NCI-H69 (cell line): ENCODE measurements at regions not wholly inside any gene's neighbourhood (a gene's known extent, or its start where the extent isn't known, plus 50 kb on each side); places are given as distances from the start of the nearest gene placed in this dataset.
"Not testable (repeated sequence)": the region's sequence is repeated elsewhere in the genome, so short reads cannot be mapped to it uniquely, and the experiment has no call there.

ENCODE experiments used
- DNase-seq: peaks from one replicate; lab custom pipeline; 2025; lab: John Stamatoyannopoulos, UW

DNA sequence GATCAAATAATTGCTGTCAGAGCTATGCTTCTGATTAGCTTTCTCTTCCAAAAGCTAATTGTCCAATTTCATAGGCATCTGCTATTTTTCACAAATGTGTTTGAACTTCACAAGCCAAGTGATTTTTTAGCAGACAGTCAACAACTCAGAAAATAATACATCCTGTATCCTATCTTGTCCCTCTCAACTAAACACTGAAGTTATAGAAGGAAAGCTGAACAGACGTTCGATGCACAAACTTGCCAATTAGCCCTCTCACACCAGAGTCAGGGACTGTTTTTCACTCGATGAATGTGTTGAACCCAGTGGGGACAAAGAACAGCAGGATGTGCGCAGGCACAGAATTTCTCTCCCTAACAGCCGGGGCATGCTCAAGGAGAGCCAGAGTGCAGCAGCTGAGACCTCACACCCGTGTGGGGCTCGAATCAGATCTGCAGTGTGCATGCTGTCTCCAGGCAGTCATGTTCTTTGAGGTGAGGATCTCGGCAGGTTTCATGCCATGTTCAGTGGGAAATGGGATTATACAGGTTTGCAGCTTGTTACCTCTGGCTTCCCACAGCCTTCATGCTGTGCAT, 246.7 kb upstream of the SDK2 start:
- DNase-seq: no peak

GRCh38 chr17:73895157-73895556, 250.9 kb upstream of the SDK2 start:
- DNase-seq: no peak

- no peak for DNase-seq
These were observed 252.7 kb upstream of the SDK2 start for GRCh38 chr17:73896966-73897365.

- no peak for DNase-seq
These were observed 255.6 kb upstream of the SDK2 start for GRCh38 chr17:73899839-73900238.

DNA sequence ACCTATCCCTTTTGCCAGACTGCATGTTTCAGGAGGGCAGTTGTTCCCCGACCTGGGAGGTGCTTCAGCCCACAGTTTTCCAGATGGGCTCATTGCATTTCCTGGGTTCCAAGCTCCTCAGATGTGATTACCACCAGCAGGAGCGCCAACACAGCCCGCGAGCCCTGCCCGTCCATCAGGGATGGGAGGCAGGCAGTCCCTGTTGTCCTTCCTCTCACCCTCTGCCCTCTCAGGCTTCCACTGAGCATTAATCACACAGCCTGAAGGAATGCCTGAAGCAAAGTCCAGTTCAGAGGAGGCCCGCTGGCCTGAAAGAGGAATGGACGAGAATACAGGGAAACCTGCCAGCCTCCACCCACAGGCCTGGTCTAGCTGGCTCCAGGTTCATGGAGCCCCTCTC, 256.3 kb upstream of the SDK2 start:
- DNase-seq: no peak

- no peak for DNase-seq
These were observed 257.0 kb upstream of the SDK2 start for GRCh38 chr17:73901249-73901648.

- DNase-seq: peak; percentile 86
These were observed 257.6 kb upstream of the SDK2 start for GRCh38 chr17:73901661-73902415.

GRCh38 chr17:73902416-73903181, 258.4 kb upstream of the SDK2 start:
- peak; percentile 82 for DNase-seq

GRCh38 chr17:73906896-73907870, 262.9 kb upstream of the SDK2 start:
- no peak for DNase-seq

GRCh38 chr17:73909186-73909585, 264.9 kb upstream of the SDK2 start:
- no peak for DNase-seq

GRCh38 chr17:73910206-73910605, 266.0 kb upstream of the SDK2 start:
- no peak for DNase-seq

- DNase-seq: no peak
These were observed 266.7 kb upstream of the SDK2 start for GRCh38 chr17:73910821-73911515.

- DNase-seq: no peak
These were observed 267.6 kb upstream of the SDK2 start for GRCh38 chr17:73911726-73912372.

GRCh38 chr17:73912373-73912746, 268.1 kb upstream of the SDK2 start:
- DNase-seq: no peak

DNA sequence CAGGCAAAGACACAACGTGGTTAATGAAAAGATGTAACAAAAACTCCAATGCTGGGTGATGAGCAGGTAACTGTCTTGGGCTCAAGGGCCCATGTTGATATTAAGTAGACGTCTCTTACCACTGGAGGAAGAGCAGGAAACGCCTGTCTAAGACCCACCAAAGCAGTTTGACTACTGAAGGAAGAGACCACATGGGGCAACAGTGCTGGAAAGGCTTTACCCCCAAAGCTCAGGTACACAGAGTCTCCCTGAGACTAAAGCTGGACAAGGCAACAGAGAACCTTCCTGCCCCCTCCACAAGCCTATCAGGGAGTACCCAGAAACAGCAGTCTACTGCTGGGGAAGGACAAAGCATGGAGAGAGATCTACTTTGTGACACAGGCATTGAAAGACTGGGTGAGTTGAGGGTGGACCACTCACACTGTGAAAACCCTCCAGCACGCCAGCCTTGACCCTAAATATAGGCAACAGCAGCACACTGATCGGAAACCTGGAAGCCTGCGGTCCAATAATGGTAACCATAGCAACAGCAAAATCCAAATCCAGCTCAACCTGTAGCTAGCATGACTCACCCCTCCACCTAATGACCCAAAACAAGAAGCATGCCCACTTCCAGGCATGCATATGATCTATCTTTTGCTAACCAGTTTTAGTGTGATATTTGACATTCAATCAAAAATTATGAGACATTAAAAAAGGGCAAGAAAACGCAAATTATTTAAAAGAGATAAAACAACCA, 270.5 kb upstream of the SDK2 start:
- DNase-seq: no peak

GRCh38 chr17:73919033-73919432, 274.8 kb upstream of the SDK2 start:
- DNase-seq: not testable (repeated sequence)

GRCh38 chr17:73921306-73921705, 277.1 kb upstream of the SDK2 start:
- DNase-seq: no peak

DNA sequence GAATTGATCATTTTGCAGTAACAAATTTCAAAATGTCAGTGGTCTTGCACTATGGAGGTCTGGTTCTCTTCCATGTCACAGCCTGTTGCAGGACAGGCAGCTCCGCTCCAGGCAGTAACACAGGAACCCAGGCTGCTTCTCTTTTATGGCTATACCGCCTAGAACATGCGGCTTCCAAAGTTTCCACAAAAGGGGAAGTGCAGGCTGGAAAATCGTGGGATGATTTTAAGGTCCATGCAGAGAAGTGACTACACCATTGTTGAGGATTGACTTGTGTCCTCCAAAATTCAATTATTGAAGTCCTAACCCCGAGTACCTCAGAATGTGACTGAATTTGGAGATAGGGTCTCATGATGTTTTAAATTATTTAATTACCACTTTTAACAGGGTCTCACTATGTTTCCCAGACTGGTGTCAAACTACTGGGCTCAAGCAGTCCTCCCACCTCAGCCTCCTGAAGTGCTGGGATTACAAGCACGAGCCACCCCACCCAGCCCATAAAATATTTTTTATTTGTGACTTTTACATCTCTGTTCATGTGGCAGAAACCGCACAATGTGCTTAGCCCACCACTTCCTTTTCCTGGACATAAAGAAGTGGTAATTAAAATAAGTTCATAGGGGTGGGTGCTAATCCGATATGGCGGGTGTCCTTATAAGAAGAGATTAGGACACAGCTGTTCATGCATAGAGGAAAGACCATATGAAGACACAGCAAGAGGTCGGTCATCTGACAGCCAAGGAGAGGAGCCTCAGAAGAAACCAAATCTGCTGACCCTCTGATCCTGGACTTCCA, 279.2 kb upstream of the RPL38 start:
- DNase-seq: no peak

- DNase-seq: no peak
These were observed 278.6 kb upstream of the RPL38 start for GRCh38 chr17:73924909-73925186.
